ENCODE measurements at regions not wholly inside any gene's neighbourhood (a gene's known extent, or its start where the extent isn't known, plus 50 kb on each side); places are given as distances from the start of the nearest gene placed in this dataset.

DNA sequence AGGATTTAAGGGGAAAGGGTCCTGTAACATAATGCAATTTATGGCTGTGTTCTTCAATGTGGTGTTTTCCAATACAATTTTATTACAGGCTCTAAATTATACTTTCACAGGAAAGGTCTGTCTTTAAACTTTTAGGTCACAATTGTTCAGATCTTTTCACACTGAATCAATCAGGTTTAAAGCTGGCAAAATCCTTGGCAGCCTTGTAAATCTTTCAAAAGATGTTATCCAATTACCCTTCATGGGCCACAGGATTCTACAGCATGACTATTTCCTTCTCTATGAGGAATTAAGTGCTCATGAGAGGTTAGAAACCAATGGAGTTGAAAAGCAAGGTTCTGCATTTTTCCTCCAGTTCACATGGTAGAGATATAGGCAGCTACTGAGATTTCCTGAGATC lies 211.5 kb upstream of the MIR17HG start:
- Mint-ChIP-seq H3K4me3 (peak overlapping the region; percentile 64), H3K36me3 (ENCODE audit: low read depth) (peaks cover 20% of the 10 kb centered on the region), H3K9me3 (peaks cover 16% of the 10 kb centered on the region), H3K27ac (peak overlapping the region; percentile 99), H3K4me1 (peaks cover 80% of the 10 kb centered on the region), H3K27me3 (ENCODE audit: low read depth, poor library complexity) (no peaks in the 10 kb centered on the region)
- TF ChIP-seq, protein P1, sequence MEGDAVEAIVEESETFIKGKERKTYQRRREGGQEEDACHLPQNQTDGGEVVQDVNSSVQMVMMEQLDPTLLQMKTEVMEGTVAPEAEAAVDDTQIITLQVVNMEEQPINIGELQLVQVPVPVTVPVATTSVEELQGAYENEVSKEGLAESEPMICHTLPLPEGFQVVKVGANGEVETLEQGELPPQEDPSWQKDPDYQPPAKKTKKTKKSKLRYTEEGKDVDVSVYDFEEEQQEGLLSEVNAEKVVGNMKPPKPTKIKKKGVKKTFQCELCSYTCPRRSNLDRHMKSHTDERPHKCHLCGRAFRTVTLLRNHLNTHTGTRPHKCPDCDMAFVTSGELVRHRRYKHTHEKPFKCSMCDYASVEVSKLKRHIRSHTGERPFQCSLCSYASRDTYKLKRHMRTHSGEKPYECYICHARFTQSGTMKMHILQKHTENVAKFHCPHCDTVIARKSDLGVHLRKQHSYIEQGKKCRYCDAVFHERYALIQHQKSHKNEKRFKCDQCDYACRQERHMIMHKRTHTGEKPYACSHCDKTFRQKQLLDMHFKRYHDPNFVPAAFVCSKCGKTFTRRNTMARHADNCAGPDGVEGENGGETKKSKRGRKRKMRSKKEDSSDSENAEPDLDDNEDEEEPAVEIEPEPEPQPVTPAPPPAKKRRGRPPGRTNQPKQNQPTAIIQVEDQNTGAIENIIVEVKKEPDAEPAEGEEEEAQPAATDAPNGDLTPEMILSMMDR (IDR thresholded peaks at IDR 0.05) = no peak
- peak; percentile 15 for DNase-seq

DNA sequence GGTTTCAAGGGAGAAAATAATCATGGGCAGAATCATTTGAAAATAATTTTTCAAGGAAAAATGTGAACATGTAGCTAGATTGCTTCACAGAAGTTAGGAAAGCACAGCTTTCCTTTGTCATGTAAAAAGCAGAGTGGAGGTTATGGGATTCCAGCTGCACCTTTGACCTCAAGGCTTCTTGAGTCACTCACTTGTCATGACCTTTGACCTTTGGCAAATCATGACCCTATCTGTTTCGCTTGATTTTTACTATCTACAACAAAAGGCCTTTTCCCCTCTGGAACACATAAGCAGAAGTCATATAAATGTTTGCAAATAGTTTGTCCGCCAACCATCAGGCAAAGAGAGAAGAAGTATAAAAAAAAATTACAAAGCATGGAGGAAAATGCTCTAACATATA lies 210.7 kb upstream of the MIR17HG start:
- peaks cover 88% of the 10 kb centered on the region for H3K4me1 Mint-ChIP-seq
- peak overlapping the region; percentile 64 for H3K4me3 Mint-ChIP-seq
- H3K27me3 Mint-ChIP-seq (ENCODE audit: low read depth, poor library complexity) = no peaks in the 10 kb centered on the region
- H3K9me3 Mint-ChIP-seq = peaks cover 10% of the 10 kb centered on the region
- TF ChIP-seq, protein P1 (IDR thresholded peaks at IDR 0.05) = no peak
- H3K27ac Mint-ChIP-seq = peak overlapping the region; percentile 99
- peaks cover 16% of the 10 kb centered on the region for H3K36me3 Mint-ChIP-seq (ENCODE audit: low read depth)
- DNase-seq = peak; percentile 39

DNA sequence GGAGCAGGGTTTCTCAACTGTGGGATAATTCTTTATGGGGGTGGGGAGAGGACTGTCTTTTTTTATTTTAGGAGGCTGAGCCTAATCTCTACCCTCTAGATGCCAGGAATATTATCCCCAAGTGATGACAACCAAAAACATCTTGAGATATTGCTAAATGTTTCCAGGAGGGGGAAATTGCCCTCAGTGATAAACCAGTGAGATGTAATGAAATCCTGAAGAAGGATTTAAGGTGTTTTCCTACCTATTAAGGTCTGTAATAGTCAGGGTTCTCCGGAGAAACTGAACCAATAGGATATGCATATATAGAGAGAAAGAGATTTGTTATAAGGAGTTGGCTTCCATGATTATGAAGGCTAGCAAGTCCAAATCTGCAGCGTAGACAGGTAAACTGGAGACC lies 208.3 kb upstream of the MIR17HG start:
- no peaks in the 10 kb centered on the region for H3K27me3 Mint-ChIP-seq (ENCODE audit: low read depth, poor library complexity)
- peaks cover 3% of the 10 kb centered on the region for H3K9me3 Mint-ChIP-seq
- H3K27ac Mint-ChIP-seq = peak overlapping the region; percentile 85
- peaks cover 8% of the 10 kb centered on the region for H3K36me3 Mint-ChIP-seq (ENCODE audit: low read depth)
- no peak for DNase-seq
- H3K4me3 Mint-ChIP-seq = no peak overlapping the region
- H3K4me1 Mint-ChIP-seq = peaks cover 100% of the 10 kb centered on the region
- TF ChIP-seq, protein P1 (IDR thresholded peaks at IDR 0.05) = no peak

DNA sequence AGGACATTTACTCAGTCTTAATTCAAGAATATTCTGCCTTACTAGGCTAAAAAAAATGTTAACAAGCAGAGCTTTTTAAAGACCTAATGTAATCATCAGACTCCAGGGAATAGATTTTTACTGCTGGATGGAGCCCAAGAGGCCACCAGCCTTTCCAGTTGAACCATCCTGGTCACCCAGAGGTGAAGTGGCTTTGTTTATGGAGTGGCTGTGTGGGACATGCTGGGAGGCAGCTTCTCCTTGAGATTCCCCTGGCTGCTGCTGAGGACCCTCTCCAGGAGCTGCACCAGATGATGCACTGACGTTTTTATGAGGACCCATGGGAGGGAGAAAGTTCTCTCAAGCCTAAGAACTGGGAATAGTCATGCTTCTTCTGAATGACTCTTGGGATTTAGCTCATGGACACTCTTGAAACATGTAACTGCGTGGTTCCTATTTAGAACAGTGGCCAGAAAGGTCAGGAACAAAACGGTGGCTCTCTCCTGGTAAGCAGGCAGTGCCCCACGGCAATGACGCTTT lies 205.9 kb upstream of the MIR17HG start:
- peaks cover 88% of the 10 kb centered on the region for H3K4me1 Mint-ChIP-seq
- H3K27ac Mint-ChIP-seq = peak overlapping the region; percentile 97
- H3K4me3 Mint-ChIP-seq = no peak overlapping the region
- peaks cover 9% of the 10 kb centered on the region for H3K36me3 Mint-ChIP-seq (ENCODE audit: low read depth)
- no peak for DNase-seq
- TF ChIP-seq, protein P1 (IDR thresholded peaks at IDR 0.05) = no peak
- peaks cover 3% of the 10 kb centered on the region for H3K9me3 Mint-ChIP-seq
- no peaks in the 10 kb centered on the region for H3K27me3 Mint-ChIP-seq (ENCODE audit: low read depth, poor library complexity)

DNA sequence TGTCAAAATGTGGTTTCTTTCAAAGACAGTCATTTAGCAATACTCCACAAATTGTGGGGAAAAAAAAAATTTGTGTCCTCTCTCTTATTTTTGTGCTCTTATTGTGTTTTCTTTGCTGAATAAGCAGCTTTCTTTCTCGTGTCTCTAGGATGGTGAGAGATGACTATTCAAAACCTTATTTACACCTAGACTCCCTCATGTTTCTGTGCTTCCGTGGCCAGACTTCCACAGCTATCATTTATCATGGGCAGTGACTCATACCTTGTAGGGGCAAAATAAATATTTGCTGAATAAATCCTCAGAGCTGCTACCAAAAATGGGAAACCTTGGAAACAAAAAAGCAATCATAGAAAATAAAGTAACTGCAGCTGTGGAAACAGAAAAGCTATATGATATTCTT lies 204.9 kb upstream of the MIR17HG start:
- Mint-ChIP-seq H3K4me1 (peaks cover 83% of the 10 kb centered on the region), H3K27me3 (ENCODE audit: low read depth, poor library complexity) (no peaks in the 10 kb centered on the region), H3K9me3 (peaks cover 3% of the 10 kb centered on the region), H3K36me3 (ENCODE audit: low read depth) (peaks cover 15% of the 10 kb centered on the region), H3K4me3 (peak overlapping the region; percentile 9), H3K27ac (peak overlapping the region; percentile 97)
- TF ChIP-seq, protein P1 (IDR thresholded peaks at IDR 0.05) = no peak
- no peak for DNase-seq

DNA sequence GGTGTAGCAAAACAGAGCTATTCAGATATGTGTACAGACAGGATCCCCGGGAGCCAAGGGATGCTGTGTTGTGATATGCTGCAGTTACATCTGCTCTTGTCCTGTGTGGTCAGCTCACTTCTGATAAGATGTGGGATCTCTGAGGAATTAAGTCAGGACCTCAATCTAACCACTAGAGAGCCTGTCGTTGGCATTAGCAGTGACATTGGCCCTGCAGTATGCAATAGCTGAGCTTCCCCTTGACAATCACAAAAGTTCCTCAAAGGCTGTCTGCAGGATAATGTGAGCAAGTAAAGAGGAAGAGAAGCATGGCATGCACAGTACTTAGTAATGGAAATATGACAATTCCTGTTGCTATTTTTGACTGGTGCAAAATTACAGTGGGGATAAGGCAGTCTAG lies 203.4 kb upstream of the MIR17HG start:
- Mint-ChIP-seq H3K27ac (peak overlapping the region; percentile 97), H3K4me3 (no peak overlapping the region), H3K9me3 (peaks cover 3% of the 10 kb centered on the region), H3K36me3 (ENCODE audit: low read depth) (peaks cover 24% of the 10 kb centered on the region), H3K4me1 (peaks cover 69% of the 10 kb centered on the region), H3K27me3 (ENCODE audit: low read depth, poor library complexity) (no peaks in the 10 kb centered on the region)
- TF ChIP-seq, protein P1 (IDR thresholded peaks at IDR 0.05) = no peak
- DNase-seq = no peak
